DMS153 treated with DMSO at 0.1 percent for 48 hours (cell line): ENCODE measurements at regions not wholly inside any gene's neighbourhood (a gene's known extent, or its start where the extent isn't known, plus 50 kb on each side); places are given as distances from the start of the nearest gene placed in this dataset.
"Not testable (repeated sequence)": the region's sequence is repeated elsewhere in the genome, so short reads cannot be mapped to it uniquely, and the experiment has no call there.

Source experiments
- DNase-seq: peaks from one replicate; lab custom pipeline; 2025; ENCODE audit not compliant: unreplicated experiment; lab: John Stamatoyannopoulos, UW

GRCh38 chr5:27217155-27217956 is 179.0 kb upstream of the CDH9 start:
- no peak for DNase-seq

- no peak for DNase-seq
Observed at GRCh38 chr5:27216367-27216950, 178.1 kb upstream of the CDH9 start.

- DNase-seq = no peak
Observed at GRCh38 chr5:27208051-27208450, 169.7 kb upstream of the CDH9 start.

GRCh38 chr5:27191786-27192510 is 153.6 kb upstream of the CDH9 start:
- no peak for DNase-seq

GRCh38 chr5:27172693-27173092 is 134.3 kb upstream of the CDH9 start:
- DNase-seq = no peak

- DNase-seq = no peak
Observed at GRCh38 chr5:27171761-27172261, 133.4 kb upstream of the CDH9 start.

- no peak for DNase-seq
Observed at GRCh38 chr5:27158775-27159174, 120.4 kb upstream of the CDH9 start.

GRCh38 chr5:27158171-27158570 is 119.8 kb upstream of the CDH9 start:
- DNase-seq = no peak

- DNase-seq = no peak
Observed at GRCh38 chr5:27144456-27144855, 106.1 kb upstream of the CDH9 start.

GRCh38 chr5:27140831-27141230 is 102.4 kb upstream of the CDH9 start:
- no peak for DNase-seq

GRCh38 chr5:27130587-27130986 is 92.2 kb upstream of the CDH9 start:
- DNase-seq = no peak

GRCh38 chr5:27129926-27130325 is 91.5 kb upstream of the CDH9 start:
- no peak for DNase-seq

GRCh38 chr5:27125856-27126255 is 87.5 kb upstream of the CDH9 start:
- no peak for DNase-seq

GRCh38 chr5:27124590-27124989 is 86.2 kb upstream of the CDH9 start:
- no peak for DNase-seq

- DNase-seq = not testable (repeated sequence)
Observed at GRCh38 chr5:27119736-27120321, 81.4 kb upstream of the CDH9 start.

- no peak for DNase-seq
Observed at GRCh38 chr5:27103486-27103885, 65.1 kb upstream of the CDH9 start.

GRCh38 chr5:27095761-27096160 is 57.4 kb upstream of the CDH9 start:
- DNase-seq = not testable (repeated sequence)

- no peak for DNase-seq
Observed at GRCh38 chr5:27093279-27093678, 54.9 kb upstream of the CDH9 start.

- DNase-seq = no peak
Observed at GRCh38 chr5:27091858-27092257, 53.5 kb upstream of the CDH9 start.

- not testable (repeated sequence) for DNase-seq
Observed at GRCh38 chr5:27088822-27089221, 50.4 kb upstream of the CDH9 start.
